ENCODE measurements at regions not wholly inside any gene's neighbourhood (a gene's known extent, or its start where the extent isn't known, plus 50 kb on each side); places are given as distances from the start of the nearest gene placed in this dataset.
A peak's percentile ranks its signal among the peaks of the same experiment; 100 is the strongest.

DNA sequence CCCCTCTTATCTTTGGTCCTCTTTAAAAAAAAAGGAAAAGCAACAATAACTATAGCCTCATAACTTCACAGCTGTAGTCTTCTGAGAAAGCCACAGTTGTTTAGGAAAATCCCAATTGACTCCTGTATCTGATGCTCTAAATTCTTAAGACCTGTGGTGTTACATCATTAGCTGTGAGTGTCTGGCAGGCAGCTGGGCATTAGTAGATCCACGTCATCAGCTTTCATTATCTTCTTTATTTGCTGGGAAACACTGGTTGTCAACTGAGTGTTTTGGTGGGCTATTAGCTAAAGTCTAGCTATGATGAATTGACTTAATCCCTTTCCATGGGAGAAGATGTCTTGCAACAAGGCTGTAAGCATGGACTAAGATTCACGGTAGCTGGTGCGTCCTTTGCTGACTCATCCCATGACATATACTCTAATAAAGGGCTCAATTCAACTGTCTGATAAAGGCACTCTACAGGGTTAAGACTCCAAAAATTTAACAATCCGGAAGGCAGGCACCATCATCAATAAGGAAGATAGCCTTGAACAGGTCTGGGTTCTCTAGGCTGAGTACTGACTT is 517.2 kb downstream of the PLCL1 start:
- DNase-seq, result no peak

DNA sequence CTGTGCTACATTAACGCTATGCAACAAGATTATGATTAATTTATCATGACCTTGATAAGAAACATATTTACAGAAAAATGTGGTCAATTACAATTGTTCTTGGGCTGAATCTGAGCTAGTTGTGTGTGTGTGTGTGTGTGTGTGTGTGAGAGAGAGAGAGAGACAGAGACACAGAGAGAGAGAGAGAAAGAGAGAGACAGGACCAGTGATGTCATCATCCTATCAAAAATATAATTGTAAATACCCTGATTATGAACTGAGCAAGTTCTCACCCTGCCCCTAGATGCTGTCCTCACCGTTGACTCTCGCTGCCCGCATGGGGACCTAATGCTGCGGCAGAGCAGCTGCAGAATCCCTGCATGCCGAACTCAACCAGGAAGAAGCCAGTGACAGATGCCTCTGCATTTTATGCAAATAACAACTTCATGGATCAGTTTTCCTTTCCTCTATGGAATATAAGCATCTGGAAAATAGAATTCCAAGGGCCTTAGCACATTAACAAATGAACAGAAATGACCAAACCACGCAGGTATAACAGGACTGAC is 512.5 kb downstream of the PLCL1 start:
- DNase-seq, result no peak

DNA sequence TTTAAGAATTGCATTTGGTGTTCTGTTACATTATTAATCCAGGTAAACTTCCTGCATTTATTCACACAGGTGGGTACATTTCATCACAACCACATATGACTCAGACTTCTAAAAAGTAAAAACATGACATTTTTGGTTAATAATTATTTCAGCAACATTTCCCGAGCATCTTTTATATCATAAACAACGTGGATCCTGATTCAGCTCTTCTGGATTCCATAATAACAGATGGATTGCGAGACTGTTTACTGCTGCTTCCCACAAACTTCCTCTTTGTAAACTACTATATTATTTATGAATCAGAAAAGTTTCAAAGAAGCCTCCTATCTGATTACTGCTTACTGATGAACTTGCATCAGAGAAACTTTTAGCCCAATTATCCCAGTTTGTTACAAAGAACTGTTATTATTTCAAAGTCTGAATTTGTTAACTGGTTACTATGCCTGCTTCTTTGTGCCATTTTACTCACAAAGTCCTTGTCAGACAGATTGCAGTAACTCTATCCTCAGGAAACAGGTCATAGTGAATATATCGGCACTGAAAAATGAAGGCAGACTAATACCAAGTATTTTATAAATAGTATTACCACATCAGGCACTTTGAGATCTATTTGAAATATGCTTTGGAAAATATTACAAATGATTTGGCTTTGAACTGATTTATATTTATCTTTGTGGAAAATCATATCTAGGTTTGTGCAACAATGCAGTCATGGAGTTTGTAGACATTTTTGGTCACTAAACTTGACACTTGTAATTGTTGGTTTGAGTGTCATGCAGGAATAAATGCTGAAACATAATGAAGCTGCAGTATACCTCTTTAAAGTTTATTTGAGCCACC is 511.6 kb downstream of the PLCL1 start:
- DNase-seq, result no peak

DNA sequence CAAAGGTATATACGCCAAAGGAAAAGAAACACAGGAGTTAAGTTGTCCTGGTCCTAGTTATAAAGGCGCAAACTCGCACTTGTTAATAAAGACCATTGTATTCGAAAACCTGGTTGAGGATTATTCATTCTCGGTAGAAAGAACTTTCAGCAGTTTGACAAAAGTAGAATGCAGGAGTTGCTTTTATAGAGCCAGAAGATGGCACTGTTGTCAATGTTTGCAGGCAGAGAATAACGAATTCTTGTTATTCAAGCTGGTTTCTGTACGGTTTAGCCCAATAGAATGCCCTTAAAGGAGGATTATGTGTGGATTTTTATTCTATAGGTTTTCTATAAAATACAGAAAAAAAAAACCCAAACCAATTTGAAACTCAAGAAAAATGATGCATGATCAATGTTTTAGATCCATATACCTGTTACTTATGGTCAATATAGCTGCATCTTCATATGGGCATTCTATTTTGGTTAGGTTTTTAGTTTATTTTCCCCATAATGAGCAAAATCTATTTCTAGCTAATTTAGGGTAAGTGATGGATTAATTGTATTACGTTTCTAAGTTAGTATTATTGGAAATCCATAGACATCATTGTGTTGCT is 510.3 kb downstream of the PLCL1 start:
- no peak for DNase-seq

DNA sequence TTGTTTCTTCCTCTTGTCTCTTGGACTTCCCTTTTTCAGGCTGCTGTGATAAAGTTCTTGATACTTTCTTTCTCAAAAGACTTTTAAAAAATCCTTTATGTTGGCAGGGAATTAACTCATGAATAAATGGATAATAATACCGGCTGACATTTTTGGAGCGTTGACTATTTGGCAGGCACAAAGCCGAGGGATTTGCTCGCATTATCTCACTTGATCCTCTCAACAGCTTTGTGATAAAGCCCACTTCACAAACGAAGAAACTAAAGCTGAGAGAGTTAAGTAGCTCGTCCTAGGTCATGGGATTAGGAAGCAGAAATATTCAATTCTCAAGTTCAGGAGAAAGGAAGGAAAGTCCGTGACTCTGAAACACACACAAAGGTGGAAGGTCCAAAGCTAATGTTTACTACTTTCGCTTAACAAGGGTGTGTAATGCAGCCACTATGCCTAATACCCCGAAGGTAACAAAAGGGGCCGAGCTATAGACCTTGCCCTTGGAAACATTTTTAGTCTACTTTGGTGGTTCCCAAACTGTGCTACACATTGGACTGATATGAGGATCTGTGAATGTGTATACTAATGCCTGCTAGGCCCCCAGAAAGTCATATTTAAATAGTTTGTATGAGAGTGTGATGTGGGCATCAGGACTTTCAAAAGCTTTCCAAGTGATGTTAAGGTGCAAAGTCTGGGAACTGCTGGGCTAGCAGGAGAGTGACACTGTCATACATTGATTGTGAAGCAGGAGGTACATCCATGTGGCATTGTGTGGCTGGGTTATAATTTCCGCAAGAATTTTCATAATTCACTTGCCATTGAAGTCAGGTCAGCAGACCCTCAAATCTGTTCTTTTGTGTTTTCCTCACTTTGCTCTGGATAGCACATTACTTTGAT is 508.4 kb downstream of the PLCL1 start:
- DNase-seq, result no peak

DNA sequence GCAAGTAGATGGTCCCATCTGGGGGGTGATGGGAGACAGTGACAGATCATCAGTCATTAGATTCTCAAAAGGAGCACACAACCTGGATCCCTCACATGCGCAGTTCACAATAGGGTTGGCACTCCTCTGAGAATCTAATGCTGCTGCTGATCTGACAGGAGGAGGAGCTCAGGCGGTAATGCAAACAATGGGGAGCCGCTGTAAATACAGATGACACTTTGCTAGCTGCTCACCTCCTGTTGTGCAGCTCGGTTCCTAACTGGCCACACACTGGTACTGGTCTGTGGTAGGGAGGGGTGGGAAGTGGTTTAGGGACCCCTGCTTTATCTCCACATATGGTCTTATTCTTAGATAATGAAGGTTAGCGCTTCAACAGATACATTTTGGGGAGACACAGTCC is 506.6 kb downstream of the PLCL1 start:
- DNase-seq, result no peak

DNA sequence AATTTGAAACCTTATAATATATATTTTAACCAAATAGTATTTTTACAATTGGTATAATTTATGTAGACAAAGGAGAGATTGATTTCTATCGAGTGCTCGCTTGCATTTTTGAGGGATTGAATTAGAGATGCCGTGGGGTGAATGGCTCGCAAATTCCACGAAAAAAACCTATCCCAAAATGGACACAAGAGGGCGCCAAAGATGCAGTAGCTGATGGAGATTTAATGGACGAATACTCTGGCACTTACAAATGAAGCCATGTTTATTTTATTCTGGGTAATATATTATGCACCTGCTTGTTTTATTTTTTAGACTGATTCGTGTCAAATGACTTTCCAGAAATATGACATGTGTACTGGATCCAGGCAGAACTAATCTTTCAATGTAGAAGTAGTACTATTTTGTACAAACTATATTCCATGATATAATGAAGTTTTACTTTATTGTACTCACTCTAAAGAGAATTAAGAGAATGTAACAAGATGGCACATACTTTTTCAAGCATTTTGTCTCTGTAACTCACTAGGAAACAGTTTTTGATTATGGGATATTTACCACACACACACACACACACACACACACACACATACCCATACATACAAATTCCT is 505.4 kb downstream of the PLCL1 start:
- DNase-seq, result peak; percentile 11

DNA sequence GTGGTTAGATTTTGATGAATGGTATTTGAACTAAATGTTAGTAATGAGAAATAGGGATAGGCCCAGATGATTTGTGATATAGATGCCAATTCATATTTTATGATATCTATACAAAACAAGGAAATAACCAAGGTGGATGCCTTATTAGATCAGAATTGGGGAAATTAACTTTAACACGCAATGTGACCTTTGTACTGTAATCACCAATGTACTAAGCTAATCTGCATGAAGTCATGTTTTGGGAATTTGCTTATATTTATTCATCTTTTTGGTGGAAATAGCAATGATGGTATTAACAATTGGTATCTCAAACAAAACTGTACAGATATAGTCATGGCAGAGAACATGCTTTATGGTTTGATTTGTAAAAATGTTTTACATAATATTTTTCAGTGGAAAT is 504.7 kb downstream of the PLCL1 start:
- no peak for DNase-seq

DNA sequence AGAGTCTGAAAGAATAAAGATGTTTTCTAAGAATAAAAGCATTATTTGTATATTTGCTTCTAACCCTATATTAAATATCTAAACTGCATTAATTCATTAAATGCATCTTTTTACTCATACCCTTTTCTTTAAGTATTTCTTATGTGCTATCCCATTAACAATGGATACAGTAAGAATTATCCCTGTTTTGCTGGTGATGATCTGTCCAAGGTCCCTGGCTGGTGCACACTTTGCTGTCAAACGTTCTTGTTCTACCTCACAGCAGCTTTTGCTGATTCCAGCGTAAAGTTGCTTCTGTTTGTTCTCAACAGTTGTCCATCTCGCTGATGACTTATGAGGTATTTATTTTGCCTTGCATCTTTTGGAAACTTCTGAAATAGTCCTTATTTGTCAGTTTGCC is 504.0 kb downstream of the PLCL1 start:
- no peak for DNase-seq

DNA sequence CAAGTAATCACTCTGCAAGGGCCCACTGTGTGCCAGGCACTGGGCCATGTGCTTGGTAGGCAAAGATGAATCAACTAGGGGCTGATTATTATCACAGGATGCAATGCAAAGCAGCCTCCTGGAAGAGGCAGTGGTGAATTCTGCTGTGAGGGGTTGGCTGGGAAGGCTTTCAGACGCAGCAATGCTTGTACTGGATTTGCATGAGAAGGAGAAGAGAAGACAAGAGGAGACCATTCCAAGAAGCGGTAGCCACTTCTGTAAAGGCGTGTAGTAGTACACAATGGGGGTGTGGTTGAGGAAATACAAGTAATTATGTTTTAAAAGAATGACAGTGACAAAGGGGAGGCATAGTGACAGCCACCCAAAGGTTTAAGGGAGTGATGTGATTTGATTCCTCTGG is 502.7 kb downstream of the PLCL1 start:
- DNase-seq, result no peak

DNA sequence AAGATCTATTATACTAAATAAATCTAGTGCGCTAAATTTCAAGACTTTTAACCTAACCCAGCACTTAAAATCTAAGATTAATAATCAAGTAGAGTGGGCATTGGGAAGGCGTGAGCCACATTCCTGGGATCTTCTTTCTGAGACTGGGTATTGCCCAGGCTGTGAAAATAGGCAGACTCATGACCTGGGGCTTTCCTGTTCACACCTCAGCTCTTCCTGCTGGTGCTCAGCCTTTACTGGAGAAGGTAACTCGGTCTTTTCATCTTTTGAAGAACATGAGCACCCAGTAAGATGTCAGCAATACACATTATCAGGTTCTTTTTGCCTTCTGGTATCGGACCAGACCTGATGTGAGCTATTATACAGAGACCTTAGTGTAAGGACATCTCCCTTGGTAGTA is 500.5 kb downstream of the PLCL1 start:
- DNase-seq, result no peak

DNA sequence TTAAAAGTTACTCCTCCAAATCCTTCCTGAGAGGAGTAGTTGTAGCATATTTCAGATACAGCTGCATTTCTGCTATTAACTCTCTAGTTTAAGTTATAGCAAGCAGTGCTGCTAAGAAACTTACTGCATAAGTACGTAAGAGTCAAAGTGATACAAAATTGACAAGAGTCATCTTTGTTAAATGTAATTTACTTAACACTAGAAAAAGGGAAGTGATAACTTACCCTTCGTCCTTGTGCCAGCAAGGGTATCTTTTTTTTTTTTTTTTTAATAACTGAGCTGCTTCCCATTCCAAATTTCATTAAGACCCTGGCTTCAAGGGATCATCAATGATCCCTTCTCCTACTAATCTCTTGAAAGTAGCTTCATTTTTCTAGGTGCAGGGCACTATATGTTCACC is 493.0 kb downstream of the PLCL1 start:
- no peak for DNase-seq

DNA sequence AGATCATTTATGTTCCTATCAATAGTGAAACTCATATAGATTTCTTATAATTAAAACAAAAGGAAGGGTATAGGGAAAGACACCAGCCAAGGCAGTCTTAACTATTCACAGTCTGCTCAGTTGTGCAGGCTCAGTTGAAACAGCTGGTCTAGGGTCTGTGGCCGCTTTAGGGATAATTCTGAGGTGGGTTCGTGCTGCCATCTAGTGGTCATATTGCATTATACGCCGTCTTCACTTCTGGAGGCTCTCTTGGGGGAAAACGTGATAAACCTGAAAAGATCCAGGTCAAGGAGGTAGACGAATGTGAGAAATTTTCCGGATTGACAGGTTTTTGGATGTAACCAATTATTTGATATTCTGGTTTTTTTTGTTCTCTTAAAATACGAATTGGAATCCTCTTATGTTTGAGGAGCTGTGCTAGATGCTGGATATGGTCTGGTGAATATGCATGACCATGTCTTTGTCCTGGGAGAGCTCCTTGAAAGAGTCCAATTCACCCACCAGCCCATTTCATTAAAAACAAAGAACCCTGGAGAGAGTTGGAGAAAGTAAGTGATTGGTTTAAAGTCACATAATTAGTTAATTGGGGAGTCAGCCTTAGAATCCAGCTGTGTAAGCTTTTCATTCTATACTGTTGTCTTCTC is 492.4 kb downstream of the PLCL1 start:
- DNase-seq, result peak; percentile 36

DNA sequence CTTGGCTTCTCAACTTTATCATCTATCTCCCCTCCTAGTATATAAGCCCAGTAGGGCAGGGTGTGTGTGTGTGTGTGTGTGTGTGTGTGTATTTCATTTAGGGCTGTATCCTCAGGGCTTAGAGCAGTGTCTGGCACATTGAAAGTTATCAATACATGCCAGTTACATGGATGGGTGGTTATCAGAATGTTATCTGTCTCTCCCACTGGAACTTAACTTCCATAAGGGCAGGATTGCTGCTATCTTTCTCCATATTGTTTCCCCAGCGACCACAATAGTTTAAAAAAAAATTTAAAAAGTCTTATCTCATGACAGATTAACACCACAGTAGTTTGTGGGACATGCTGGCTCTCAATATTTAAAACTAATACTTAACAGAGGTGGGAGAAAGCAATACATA is 488.9 kb downstream of the PLCL1 start:
- no peak for DNase-seq

DNA sequence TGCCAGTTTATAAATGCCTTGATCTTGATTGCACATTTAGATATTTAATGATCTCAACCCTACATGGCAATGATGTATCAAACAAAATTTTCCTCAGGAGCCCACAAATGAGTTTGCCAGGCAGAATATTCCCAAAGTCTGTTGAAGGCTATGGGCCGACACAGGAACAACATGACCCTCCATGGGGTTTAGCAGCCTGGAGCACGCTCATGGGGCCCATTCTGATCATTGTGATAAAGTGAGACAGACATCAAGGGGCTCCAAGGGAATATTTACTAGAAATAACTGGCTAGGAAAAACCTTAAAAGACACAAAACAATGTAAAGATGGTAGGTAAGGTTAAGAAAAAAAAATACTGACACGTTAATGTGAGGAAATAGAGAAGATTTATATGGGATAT is 485.4 kb downstream of the PLCL1 start:
- no peak for DNase-seq

DNA sequence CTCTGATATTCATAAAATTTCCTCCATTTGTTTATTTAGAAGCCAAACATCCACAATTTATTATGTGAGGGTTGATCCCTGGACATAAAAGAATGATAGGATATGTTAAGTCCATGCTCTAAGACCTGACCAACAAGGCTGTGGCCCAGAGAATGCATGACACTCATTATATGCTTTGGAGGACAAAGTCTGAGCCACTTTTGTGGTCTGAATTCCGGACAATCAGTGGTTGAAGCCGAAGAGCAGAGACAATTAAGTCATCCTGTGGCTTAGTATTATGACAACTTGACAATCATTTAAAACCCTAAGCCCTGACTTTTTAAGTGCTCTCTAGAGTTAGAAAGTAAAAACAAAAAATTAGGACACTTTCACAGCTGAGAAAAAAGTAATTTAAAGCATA is 483.3 kb downstream of the PLCL1 start:
- DNase-seq, result no peak

DNA sequence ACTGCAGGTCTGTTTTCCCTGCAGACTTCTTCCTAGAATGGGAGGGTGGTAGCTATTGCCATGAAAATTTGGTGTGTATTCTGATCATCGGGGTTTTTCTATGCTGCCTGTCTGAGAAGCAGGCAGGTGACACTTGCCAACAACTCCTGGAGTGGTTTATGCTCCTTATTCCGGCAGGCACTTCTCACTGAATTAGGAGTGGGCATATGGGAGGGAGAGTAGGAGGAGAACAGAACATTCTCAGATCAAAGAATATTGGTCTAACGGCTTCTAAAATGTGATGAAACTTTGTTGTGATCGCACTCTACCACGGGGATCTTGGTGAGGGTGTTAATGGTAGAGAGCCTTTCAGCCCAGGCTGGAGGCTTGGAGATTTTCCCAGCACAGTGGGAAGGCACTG is 480.8 kb downstream of the PLCL1 start:
- no peak for DNase-seq

DNA sequence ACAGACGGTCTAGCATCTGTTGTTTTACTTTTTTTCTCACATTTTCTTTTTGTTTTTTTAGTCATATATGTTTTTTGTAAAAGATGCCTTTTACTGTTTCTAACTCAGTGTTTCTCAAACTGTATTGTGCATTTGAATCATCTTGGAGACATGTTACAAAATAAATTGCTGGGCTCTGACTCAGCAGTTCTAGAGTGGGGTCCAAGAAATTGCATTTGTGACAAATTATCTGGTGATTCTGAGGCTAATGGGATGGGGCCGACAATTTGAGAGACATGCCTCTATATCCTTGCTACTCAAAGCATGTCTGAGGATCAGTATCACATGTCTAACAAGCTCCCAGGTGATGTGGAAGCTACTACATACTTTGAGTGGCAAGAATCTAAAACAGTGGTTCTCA is 478.8 kb downstream of the PLCL1 start:
- no peak for DNase-seq

DNA sequence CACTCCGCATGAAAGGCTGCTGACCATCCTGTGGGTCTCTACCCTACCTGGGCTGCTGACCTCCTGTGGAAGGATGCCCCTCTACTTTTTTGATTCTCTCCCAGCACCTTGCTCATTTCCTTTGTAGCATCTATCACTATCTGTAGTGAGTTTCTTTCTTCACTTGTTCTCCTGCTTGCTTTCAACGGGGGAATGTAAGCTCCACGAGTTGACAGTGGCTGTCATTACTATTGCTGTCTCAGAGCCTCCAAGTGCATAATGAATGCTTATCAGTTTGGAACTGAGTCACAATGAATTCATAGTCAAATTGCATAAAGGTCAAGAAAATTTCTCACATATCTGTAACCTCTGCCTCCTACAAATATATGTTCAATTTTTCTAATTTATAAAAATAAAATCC is 477.7 kb downstream of the PLCL1 start:
- no peak for DNase-seq

DNA sequence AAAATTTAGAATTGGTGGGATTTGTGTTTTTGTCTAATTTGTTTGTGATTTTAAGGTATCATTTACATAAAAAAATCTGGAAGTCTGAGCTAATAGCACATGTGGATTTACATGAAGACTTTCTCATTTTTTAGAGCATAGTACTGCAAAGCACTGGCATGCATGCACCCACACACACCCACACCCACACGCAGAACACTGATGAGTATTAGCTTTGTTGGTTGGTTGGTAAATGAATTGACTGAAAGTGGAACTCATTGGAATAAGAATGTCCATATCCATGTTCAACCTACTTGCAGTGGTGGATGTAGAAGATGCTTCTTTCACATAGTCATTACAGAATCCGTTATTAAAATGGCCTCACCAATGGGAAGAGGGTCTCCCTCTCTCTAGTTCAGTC is 475.8 kb downstream of the PLCL1 start:
- no peak for DNase-seq

DNA sequence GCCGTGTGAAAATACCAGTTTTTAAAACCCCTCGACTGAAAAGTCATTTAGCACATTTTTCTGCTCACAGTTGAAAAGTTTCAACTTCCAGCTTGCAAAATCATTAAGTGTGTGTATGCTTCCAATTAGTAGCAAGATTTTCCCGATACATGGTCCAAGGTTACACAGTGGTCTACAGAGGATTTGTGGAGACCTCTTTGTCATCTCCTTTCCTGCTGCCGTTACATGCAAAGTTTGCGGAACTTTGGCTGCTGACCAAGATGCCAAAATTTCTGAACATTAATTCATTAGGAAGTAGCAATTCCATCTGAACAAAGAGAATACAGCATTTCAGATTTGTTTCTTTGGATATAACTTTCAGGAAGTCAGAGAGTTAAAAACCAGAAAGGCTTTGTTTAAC is 474.6 kb downstream of the PLCL1 start:
- DNase-seq, result no peak

DNA sequence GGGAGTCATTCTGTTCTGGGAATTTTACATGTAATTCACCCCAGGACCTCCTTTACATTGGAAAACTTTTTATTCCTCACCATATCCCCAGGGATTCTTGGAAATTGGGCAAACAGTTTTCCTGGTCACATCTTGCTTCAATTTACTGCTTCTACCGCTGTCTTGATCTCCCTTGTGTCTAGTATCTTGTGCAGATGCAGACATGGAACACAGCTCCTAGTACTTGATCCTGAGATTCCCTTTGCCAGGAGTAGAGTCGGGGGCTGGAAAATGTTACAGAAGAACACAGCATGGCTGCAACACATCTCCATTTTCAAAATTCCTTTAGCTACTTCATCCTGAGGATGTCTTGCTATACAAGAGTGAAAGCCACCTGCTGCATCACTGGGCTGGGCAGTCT is 472.8 kb downstream of the PLCL1 start:
- DNase-seq, result no peak

Measured in CD4-positive, alpha-beta T cell treated with Interferon gamma for 1 hour (primary cell).